Progenitor cell of endocrine pancreas (in vitro differentiated cells): ENCODE measurements at regions not wholly inside any gene's neighbourhood (a gene's known extent, or its start where the extent isn't known, plus 50 kb on each side); places are given as distances from the start of the nearest gene placed in this dataset.

Source experiments
- DNase-seq: peaks from one replicate; pipeline ENCODE4 v3.0.0; 2021; ENCODE audit warnings: low spot score; ENCODE audit not compliant: unreplicated experiment
- H3K27ac Mint-ChIP-seq: 2 replicates; pipeline ENCODE4 v1.8.0; 2021; ENCODE audit warnings: mild to moderate bottlenecking, moderate library complexity, mixed read lengths
- H3K27me3 Mint-ChIP-seq: 2 replicates; pipeline ENCODE4 v1.8.0; 2021; ENCODE audit warnings: mixed read lengths
- H3K36me3 Mint-ChIP-seq: 2 replicates; pipeline ENCODE4 v1.8.0; 2022; ENCODE audit warnings: mixed read lengths; ENCODE audit not compliant: insufficient read depth
- H3K4me1 Mint-ChIP-seq: 2 replicates; pipeline ENCODE4 v1.8.0; 2021; ENCODE audit warnings: low read depth, mixed read lengths
- H3K4me3 Mint-ChIP-seq: 2 replicates; pipeline ENCODE4 v1.8.0; 2021; ENCODE audit warnings: low read depth, mild to moderate bottlenecking, moderate library complexity, mixed read lengths
- H3K9me3 Mint-ChIP-seq: 2 replicates; pipeline ENCODE4 v1.8.0; 2021; ENCODE audit warnings: low read depth, mixed read lengths
- CTCF ChIP-seq: fragments of 200-600 bp; sonication (generic); IDR thresholded peaks from one replicate; pipeline ENCODE4 v1.5.0; 2021; ENCODE audit warnings: antibody characterized with exemption, mild to moderate bottlenecking; ENCODE audit not compliant: unreplicated experiment

- no peaks in the 10 kb centered on the region for H3K9me3 Mint-ChIP-seq
- DNase-seq = no peak
- no peak overlapping the region for H3K27ac Mint-ChIP-seq
- no peak for TF ChIP-seq CTCF
- no peak overlapping the region for H3K4me3 Mint-ChIP-seq
- peaks cover 62% of the 10 kb centered on the region for H3K27me3 Mint-ChIP-seq
- H3K36me3 Mint-ChIP-seq = no peaks in the 10 kb centered on the region
- no peaks in the 10 kb centered on the region for H3K4me1 Mint-ChIP-seq
Observed at GRCh38 chr20:60669211-60669610, 582.9 kb upstream of the CDH4 start.

GRCh38 chr20:60676011-60676410 lies 576.0 kb upstream of the CDH4 start:
- no peaks in the 10 kb centered on the region for H3K36me3 Mint-ChIP-seq
- H3K4me3 Mint-ChIP-seq = no peak overlapping the region
- H3K27ac Mint-ChIP-seq = no peak overlapping the region
- no peak for DNase-seq
- H3K27me3 Mint-ChIP-seq = peaks cover 67% of the 10 kb centered on the region
- H3K4me1 Mint-ChIP-seq = peaks cover 5% of the 10 kb centered on the region
- peaks cover 9% of the 10 kb centered on the region for H3K9me3 Mint-ChIP-seq
- TF ChIP-seq CTCF = no peak

GRCh38 chr20:60677819-60678218 lies 574.2 kb upstream of the CDH4 start:
- no peak for TF ChIP-seq CTCF
- Mint-ChIP-seq H3K27ac (no peak overlapping the region), H3K4me1 (peaks cover 5% of the 10 kb centered on the region), H3K9me3 (peaks cover 9% of the 10 kb centered on the region), H3K36me3 (no peaks in the 10 kb centered on the region), H3K4me3 (no peak overlapping the region), H3K27me3 (peaks cover 65% of the 10 kb centered on the region)
- DNase-seq = no peak

GRCh38 chr20:60680554-60680953 lies 571.5 kb upstream of the CDH4 start:
- H3K27me3 Mint-ChIP-seq = peaks cover 60% of the 10 kb centered on the region
- peaks cover 9% of the 10 kb centered on the region for H3K9me3 Mint-ChIP-seq
- peaks cover 5% of the 10 kb centered on the region for H3K4me1 Mint-ChIP-seq
- no peak for TF ChIP-seq CTCF
- no peaks in the 10 kb centered on the region for H3K36me3 Mint-ChIP-seq
- H3K27ac Mint-ChIP-seq = no peak overlapping the region
- H3K4me3 Mint-ChIP-seq = no peak overlapping the region
- no peak for DNase-seq

- Mint-ChIP-seq H3K36me3 (no peaks in the 10 kb centered on the region), H3K27me3 (peaks cover 69% of the 10 kb centered on the region), H3K27ac (no peak overlapping the region), H3K9me3 (no peaks in the 10 kb centered on the region), H3K4me3 (no peak overlapping the region), H3K4me1 (peaks cover 1% of the 10 kb centered on the region)
- no peak for DNase-seq
- TF ChIP-seq CTCF = no peak
Observed at GRCh38 chr20:60687213-60687612, 564.8 kb upstream of the CDH4 start.
